ENCODE measurements at regions not wholly inside any gene's neighbourhood (a gene's known extent, or its start where the extent isn't known, plus 50 kb on each side); places are given as distances from the start of the nearest gene placed in this dataset.
"Not testable (repeated sequence)": the region's sequence is repeated elsewhere in the genome, so short reads cannot be mapped to it uniquely, and the experiment has no call there.

GRCh38 chr15:45993508-45993907, 358.7 kb downstream of the SQOR start:
- Mint-ChIP-seq H3K36me3 (ENCODE audit: low read depth) (no peaks in the 10 kb centered on the region), H3K4me1 (no peaks in the 10 kb centered on the region), H3K4me3 (no peak overlapping the region), H3K27ac (no peak overlapping the region), H3K9me3 (peaks cover 9% of the 10 kb centered on the region), H3K27me3 (no peaks in the 10 kb centered on the region)
- ATAC-seq = no peak
- DNase-seq = no peak

- Mint-ChIP-seq H3K9me3 (peaks cover 4% of the 10 kb centered on the region), H3K4me3 (no peak overlapping the region), H3K27ac (no peak overlapping the region), H3K27me3 (no peaks in the 10 kb centered on the region), H3K4me1 (no peaks in the 10 kb centered on the region), H3K36me3 (ENCODE audit: low read depth) (no peaks in the 10 kb centered on the region)
- ATAC-seq = no peak
- no peak for DNase-seq
Observed at GRCh38 chr15:45995800-45996199, 361.0 kb downstream of the SQOR start.

- H3K9me3 Mint-ChIP-seq = peaks cover 25% of the 10 kb centered on the region
- H3K4me3 Mint-ChIP-seq = no peak overlapping the region
- no peaks in the 10 kb centered on the region for H3K4me1 Mint-ChIP-seq
- H3K27ac Mint-ChIP-seq = no peak overlapping the region
- no peaks in the 10 kb centered on the region for H3K27me3 Mint-ChIP-seq
- H3K36me3 Mint-ChIP-seq (ENCODE audit: low read depth) = no peaks in the 10 kb centered on the region
- ATAC-seq (no peak), DNase-seq (no peak)
Observed at GRCh38 chr15:46014532-46014931, 379.7 kb downstream of the SQOR start.

GRCh38 chr15:46034755-46035154, 399.9 kb downstream of the SQOR start:
- Mint-ChIP-seq H3K36me3 (ENCODE audit: low read depth) (no peaks in the 10 kb centered on the region), H3K9me3 (no peaks in the 10 kb centered on the region), H3K27ac (no peak overlapping the region), H3K4me1 (no peaks in the 10 kb centered on the region), H3K4me3 (no peak overlapping the region), H3K27me3 (no peaks in the 10 kb centered on the region)
- DNase-seq (no peak), ATAC-seq (no peak)

- H3K4me1 Mint-ChIP-seq = no peaks in the 10 kb centered on the region
- no peaks in the 10 kb centered on the region for H3K36me3 Mint-ChIP-seq (ENCODE audit: low read depth)
- ATAC-seq = no peak
- H3K9me3 Mint-ChIP-seq = no peaks in the 10 kb centered on the region
- DNase-seq = no peak
- no peaks in the 10 kb centered on the region for H3K27me3 Mint-ChIP-seq
- no peak overlapping the region for H3K27ac Mint-ChIP-seq
- H3K4me3 Mint-ChIP-seq = no peak overlapping the region
Observed at GRCh38 chr15:46039703-46040102, 404.9 kb downstream of the SQOR start.

GRCh38 chr15:46041905-46042304, 407.1 kb downstream of the SQOR start:
- H3K9me3 Mint-ChIP-seq = peaks cover 10% of the 10 kb centered on the region

GRCh38 chr15:46059921-46060594, 425.2 kb downstream of the SQOR start:
- no peaks in the 10 kb centered on the region for H3K27me3 Mint-ChIP-seq
- no peak for ATAC-seq
- H3K27ac Mint-ChIP-seq = no peak overlapping the region
- no peak for DNase-seq
- H3K9me3 Mint-ChIP-seq = no peaks in the 10 kb centered on the region
- H3K4me3 Mint-ChIP-seq = no peak overlapping the region
- H3K36me3 Mint-ChIP-seq (ENCODE audit: low read depth) = no peaks in the 10 kb centered on the region
- no peaks in the 10 kb centered on the region for H3K4me1 Mint-ChIP-seq

More at GRCh38 chr15:46041905-46042304, 407.1 kb downstream of the SQOR start:
- Mint-ChIP-seq H3K4me3 (no peak overlapping the region), H3K36me3 (ENCODE audit: low read depth) (no peaks in the 10 kb centered on the region), H3K27ac (no peak overlapping the region), H3K27me3 (no peaks in the 10 kb centered on the region), H3K4me1 (no peaks in the 10 kb centered on the region)
- ATAC-seq (no peak), DNase-seq (no peak)

GRCh38 chr15:46061002-46061401, 426.2 kb downstream of the SQOR start:
- Mint-ChIP-seq H3K36me3 (ENCODE audit: low read depth) (no peaks in the 10 kb centered on the region), H3K9me3 (peaks cover 3% of the 10 kb centered on the region), H3K4me3 (no peak overlapping the region), H3K27me3 (no peaks in the 10 kb centered on the region), H3K27ac (no peak overlapping the region), H3K4me1 (no peaks in the 10 kb centered on the region)
- DNase-seq = no peak
- no peak for ATAC-seq

GRCh38 chr15:46077220-46077619, 442.4 kb downstream of the SQOR start:
- Mint-ChIP-seq H3K27ac (no peak overlapping the region), H3K4me3 (no peak overlapping the region), H3K9me3 (no peaks in the 10 kb centered on the region), H3K27me3 (no peaks in the 10 kb centered on the region), H3K4me1 (no peaks in the 10 kb centered on the region), H3K36me3 (ENCODE audit: low read depth) (no peaks in the 10 kb centered on the region)
- no peak for DNase-seq
- no peak for ATAC-seq

GRCh38 chr15:46079046-46079445, 444.2 kb downstream of the SQOR start:
- H3K27ac Mint-ChIP-seq = no peak overlapping the region
- H3K4me3 Mint-ChIP-seq = no peak overlapping the region
- no peaks in the 10 kb centered on the region for H3K27me3 Mint-ChIP-seq
- DNase-seq (no peak), ATAC-seq (no peak)
- no peaks in the 10 kb centered on the region for H3K9me3 Mint-ChIP-seq
- no peaks in the 10 kb centered on the region for H3K36me3 Mint-ChIP-seq (ENCODE audit: low read depth)
- no peaks in the 10 kb centered on the region for H3K4me1 Mint-ChIP-seq

GRCh38 chr15:46080016-46080415, 445.2 kb downstream of the SQOR start:
- Mint-ChIP-seq H3K4me1 (no peaks in the 10 kb centered on the region), H3K9me3 (no peaks in the 10 kb centered on the region), H3K36me3 (ENCODE audit: low read depth) (no peaks in the 10 kb centered on the region), H3K27me3 (no peaks in the 10 kb centered on the region), H3K4me3 (no peak overlapping the region), H3K27ac (no peak overlapping the region)
- no peak for DNase-seq
- no peak for ATAC-seq

GRCh38 chr15:46088486-46089445, 453.9 kb downstream of the SQOR start:
- Mint-ChIP-seq H3K4me3 (no peak overlapping the region), H3K27ac (no peak overlapping the region), H3K9me3 (peaks cover 2% of the 10 kb centered on the region), H3K4me1 (no peaks in the 10 kb centered on the region), H3K36me3 (ENCODE audit: low read depth) (no peaks in the 10 kb centered on the region), H3K27me3 (no peaks in the 10 kb centered on the region)
- ATAC-seq = no peak
- no peak for DNase-seq

GRCh38 chr15:46089467-46089935, 454.7 kb downstream of the SQOR start:
- H3K27me3 Mint-ChIP-seq = no peaks in the 10 kb centered on the region
- H3K4me1 Mint-ChIP-seq = no peaks in the 10 kb centered on the region
- DNase-seq (no peak), ATAC-seq (no peak)
- H3K27ac Mint-ChIP-seq = no peak overlapping the region
- no peaks in the 10 kb centered on the region for H3K36me3 Mint-ChIP-seq (ENCODE audit: low read depth)
- H3K4me3 Mint-ChIP-seq = no peak overlapping the region
- peaks cover 9% of the 10 kb centered on the region for H3K9me3 Mint-ChIP-seq

GRCh38 chr15:46091860-46092450, 457.1 kb downstream of the SQOR start:
- H3K9me3 Mint-ChIP-seq = peaks cover 10% of the 10 kb centered on the region
- no peak overlapping the region for H3K27ac Mint-ChIP-seq
- DNase-seq = no peak

GRCh38 chr15:46098006-46098405, 463.2 kb downstream of the SQOR start:
- not testable (repeated sequence) for H3K36me3 Mint-ChIP-seq (ENCODE audit: low read depth); H3K4me1 Mint-ChIP-seq; DNase-seq; H3K4me3 Mint-ChIP-seq; ATAC-seq; H3K27me3 Mint-ChIP-seq; H3K27ac Mint-ChIP-seq
- H3K9me3 Mint-ChIP-seq = peaks cover 10% of the 10 kb centered on the region

More at GRCh38 chr15:46091860-46092450, 457.1 kb downstream of the SQOR start:
- no peaks in the 10 kb centered on the region for H3K27me3 Mint-ChIP-seq
- H3K4me1 Mint-ChIP-seq = no peaks in the 10 kb centered on the region
- ATAC-seq = no peak
- H3K4me3 Mint-ChIP-seq = no peak overlapping the region
- no peaks in the 10 kb centered on the region for H3K36me3 Mint-ChIP-seq (ENCODE audit: low read depth)

Data from activated naive CD8-positive, alpha-beta T cell treated with anti-CD3 and anti-CD28 coated beads, Interleukin-2, amount 50 U/mL, for 24 hours (primary cell).